GM18498 (cell line): ENCODE measurements at regions not wholly inside any gene's neighbourhood (a gene's known extent, or its start where the extent isn't known, plus 50 kb on each side); places are given as distances from the start of the nearest gene placed in this dataset.

Experiments
- ATAC-seq: cut with Tn5 transposase; IDR thresholded peaks from one replicate; pipeline ENCODE4 v1.9.1; 2021; ENCODE audit warnings: mild to moderate bottlenecking, moderate library complexity; ENCODE audit not compliant: unreplicated experiment

- no peak for ATAC-seq
These were observed 110.3 kb upstream of the BACH2 start for GRCh38 chr6:90406957-90407356.

GRCh38 chr6:90406142-90406794, 109.6 kb upstream of the BACH2 start:
- no peak for ATAC-seq

- ATAC-seq = no peak
These were observed 107.1 kb upstream of the BACH2 start for GRCh38 chr6:90403489-90404381.

- no peak for ATAC-seq
These were observed 106.2 kb upstream of the BACH2 start for GRCh38 chr6:90402831-90403192.

GRCh38 chr6:90401933-90402830, 105.5 kb upstream of the BACH2 start:
- ATAC-seq = no peak

- ATAC-seq = no peak
These were observed 103.3 kb upstream of the BACH2 start for GRCh38 chr6:90399970-90400369.

- ATAC-seq = peak; percentile 83
These were observed 101.5 kb upstream of the BACH2 start for GRCh38 chr6:90397929-90398674.

GRCh38 chr6:90397047-90397446, 100.4 kb upstream of the BACH2 start:
- ATAC-seq = no peak

GRCh38 chr6:90393232-90393884, 96.7 kb upstream of the BACH2 start:
- peak; percentile 65 for ATAC-seq

GRCh38 chr6:90390379-90390778, 93.7 kb upstream of the BACH2 start:
- ATAC-seq = no peak

GRCh38 chr6:90388395-90388794, 91.8 kb upstream of the BACH2 start:
- no peak for ATAC-seq

- ATAC-seq = no peak
These were observed 91.2 kb upstream of the BACH2 start for GRCh38 chr6:90387826-90388225.

GRCh38 chr6:90387383-90387775, 90.7 kb upstream of the BACH2 start:
- no peak for ATAC-seq

GRCh38 chr6:90386399-90387382, 90.0 kb upstream of the BACH2 start:
- no peak for ATAC-seq

- ATAC-seq = no peak
These were observed 89.2 kb upstream of the BACH2 start for GRCh38 chr6:90385759-90386313.

GRCh38 chr6:90384720-90385119, 88.1 kb upstream of the BACH2 start:
- no peak for ATAC-seq

GRCh38 chr6:90383196-90383822, 86.7 kb upstream of the BACH2 start:
- ATAC-seq = peak; percentile 90

GRCh38 chr6:90382760-90383159, 86.1 kb upstream of the BACH2 start:
- ATAC-seq = no peak
